ENCODE measurements at regions not wholly inside any gene's neighbourhood (a gene's known extent, or its start where the extent isn't known, plus 50 kb on each side); places are given as distances from the start of the nearest gene placed in this dataset.
A peak's percentile ranks its signal among the peaks of the same experiment; 100 is the strongest.
"Not testable (repeated sequence)": the region's sequence is repeated elsewhere in the genome, so short reads cannot be mapped to it uniquely, and the experiment has no call there.

- DNase-seq (ENCODE audit: low read depth): no peak
Measured at GRCh38 chr9:38185647-38186403, 116.8 kb upstream of the SHB start.

- DNase-seq (ENCODE audit: low read depth): no peak
Measured at GRCh38 chr9:38183994-38184568, 115.1 kb upstream of the SHB start.

- DNase-seq (ENCODE audit: low read depth): no peak
Measured at GRCh38 chr9:38182321-38182720, 113.3 kb upstream of the SHB start.

- DNase-seq (ENCODE audit: low read depth): no peak
Measured at GRCh38 chr9:38181866-38182265, 112.8 kb upstream of the SHB start.

- no peak for DNase-seq (ENCODE audit: low read depth)
Measured at GRCh38 chr9:38181232-38181631, 112.2 kb upstream of the SHB start.

- DNase-seq (ENCODE audit: low read depth): no peak
Measured at GRCh38 chr9:38180656-38181055, 111.6 kb upstream of the SHB start.

- no peak for DNase-seq (ENCODE audit: low read depth)
Measured at GRCh38 chr9:38179965-38180364, 110.9 kb upstream of the SHB start.

- DNase-seq (ENCODE audit: low read depth): no peak
Measured at GRCh38 chr9:38178237-38178636, 109.2 kb upstream of the SHB start.

- no peak for DNase-seq (ENCODE audit: low read depth)
Measured at GRCh38 chr9:38177680-38178079, 108.7 kb upstream of the SHB start.

GRCh38 chr9:38176251-38176650 lies 107.2 kb upstream of the SHB start:
- DNase-seq (ENCODE audit: low read depth): no peak

GRCh38 chr9:38175423-38175822 lies 106.4 kb upstream of the SHB start:
- DNase-seq (ENCODE audit: low read depth): no peak

GRCh38 chr9:38172586-38172985 lies 103.6 kb upstream of the SHB start:
- no peak for DNase-seq (ENCODE audit: low read depth)

GRCh38 chr9:38171926-38172325 lies 102.9 kb upstream of the SHB start:
- no peak for DNase-seq (ENCODE audit: low read depth)

GRCh38 chr9:38171538-38171884 lies 102.5 kb upstream of the SHB start:
- no peak for DNase-seq (ENCODE audit: low read depth)

- not testable (repeated sequence) for DNase-seq (ENCODE audit: low read depth)
Measured at GRCh38 chr9:38170763-38171537, 101.9 kb upstream of the SHB start.

- not testable (repeated sequence) for DNase-seq (ENCODE audit: low read depth)
Measured at GRCh38 chr9:38170155-38170554, 101.1 kb upstream of the SHB start.

GRCh38 chr9:38166501-38166900 lies 97.5 kb upstream of the SHB start:
- no peak for DNase-seq (ENCODE audit: low read depth)

GRCh38 chr9:38164659-38165221 lies 95.7 kb upstream of the SHB start:
- DNase-seq (ENCODE audit: low read depth): no peak

- DNase-seq (ENCODE audit: low read depth): no peak
Measured at GRCh38 chr9:38163518-38163917, 94.5 kb upstream of the SHB start.

GRCh38 chr9:38162332-38163211 lies 93.5 kb upstream of the SHB start:
- DNase-seq (ENCODE audit: low read depth): no peak

GRCh38 chr9:38160613-38161215 lies 91.7 kb upstream of the SHB start:
- peak; percentile 8 for DNase-seq (ENCODE audit: low read depth)

GRCh38 chr9:38159599-38159998 lies 90.6 kb upstream of the SHB start:
- DNase-seq (ENCODE audit: low read depth): no peak

All from T-helper 22 cell (primary cell).